Testis (tissue), 2 donors: ENCODE measurements at regions not wholly inside any gene's neighbourhood (a gene's known extent, or its start where the extent isn't known, plus 50 kb on each side); places are given as distances from the start of the nearest gene placed in this dataset.

Experiments used
- POLR2A ChIP-seq: fragments of 450-650 bp; IDR thresholded peaks from one replicate; pipeline ENCODE4 v1.6.1; 2017; ENCODE audit warnings: antibody characterized with exemption, mild to moderate bottlenecking, moderate library complexity
- TF ChIP-seq, protein P1 (sequence below), 3 experiments: fragments of 450-650 bp in 2 of 3; fragments of 200-600 bp in 1 of 3; sonication (generic) in 1 of 3; IDR thresholded peaks; one replicate each; pipeline ENCODE4 v1.5.1; 2016 to 2019; ENCODE audit warnings: antibody characterized with exemption in 3 of 3, mild to moderate bottlenecking in 2 of 3, moderate library complexity in 1 of 3

DNA sequence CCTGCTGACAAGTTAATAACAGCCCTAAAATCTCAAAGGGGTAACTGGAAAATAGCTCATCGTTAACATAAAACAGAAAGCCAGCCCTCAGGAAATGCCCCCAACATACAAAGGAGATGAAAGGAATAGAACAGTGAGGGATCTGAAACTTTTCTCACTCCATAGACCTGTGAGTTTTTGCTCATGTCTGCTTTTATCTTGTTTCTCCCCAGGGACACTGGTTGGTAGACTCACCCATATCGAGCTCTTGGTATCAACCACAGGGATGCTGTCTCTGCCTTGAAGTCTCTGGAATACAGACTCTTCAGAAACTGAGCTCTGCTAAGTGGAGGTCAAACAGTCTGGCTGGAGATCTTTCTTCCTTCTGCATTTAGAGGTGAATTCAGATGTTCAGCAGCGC lies 77.4 kb upstream of the CAMK1G start:
- TF ChIP-seq, protein P1, sequence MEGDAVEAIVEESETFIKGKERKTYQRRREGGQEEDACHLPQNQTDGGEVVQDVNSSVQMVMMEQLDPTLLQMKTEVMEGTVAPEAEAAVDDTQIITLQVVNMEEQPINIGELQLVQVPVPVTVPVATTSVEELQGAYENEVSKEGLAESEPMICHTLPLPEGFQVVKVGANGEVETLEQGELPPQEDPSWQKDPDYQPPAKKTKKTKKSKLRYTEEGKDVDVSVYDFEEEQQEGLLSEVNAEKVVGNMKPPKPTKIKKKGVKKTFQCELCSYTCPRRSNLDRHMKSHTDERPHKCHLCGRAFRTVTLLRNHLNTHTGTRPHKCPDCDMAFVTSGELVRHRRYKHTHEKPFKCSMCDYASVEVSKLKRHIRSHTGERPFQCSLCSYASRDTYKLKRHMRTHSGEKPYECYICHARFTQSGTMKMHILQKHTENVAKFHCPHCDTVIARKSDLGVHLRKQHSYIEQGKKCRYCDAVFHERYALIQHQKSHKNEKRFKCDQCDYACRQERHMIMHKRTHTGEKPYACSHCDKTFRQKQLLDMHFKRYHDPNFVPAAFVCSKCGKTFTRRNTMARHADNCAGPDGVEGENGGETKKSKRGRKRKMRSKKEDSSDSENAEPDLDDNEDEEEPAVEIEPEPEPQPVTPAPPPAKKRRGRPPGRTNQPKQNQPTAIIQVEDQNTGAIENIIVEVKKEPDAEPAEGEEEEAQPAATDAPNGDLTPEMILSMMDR (IDR thresholded peaks at IDR 0.05): no peak
- no peak for TF ChIP-seq POLR2A
